GM13976 (cell line): ENCODE measurements at regions not wholly inside any gene's neighbourhood (a gene's known extent, or its start where the extent isn't known, plus 50 kb on each side); places are given as distances from the start of the nearest gene placed in this dataset.

Experiments used
- DNase-seq: peaks from one replicate; pipeline ENCODE4 v3.0.0; 2012; ENCODE audit warnings: low spot score
- in situ Hi-C: fragments of 300-500 bp; cut with MboI; formaldehyde crosslinking; loops from one replicate; pipeline ENCODE4 v1.12.0; 2022; ENCODE audit warnings: low sequenced_read_pairs, mixed read lengths, inconsistent platforms; ENCODE audit not compliant: unreplicated experiment
- TF ChIP-seq, protein P1 (sequence below): IDR thresholded peaks from 2 replicates; pipeline ENCODE4 v1.5.1; 2012; ENCODE audit warnings: borderline replicate concordance, mild to moderate bottlenecking; ENCODE audit not compliant: insufficient read depth; ENCODE audit errors: extremely low read depth, missing control alignments, control extremely low read depth

DNA sequence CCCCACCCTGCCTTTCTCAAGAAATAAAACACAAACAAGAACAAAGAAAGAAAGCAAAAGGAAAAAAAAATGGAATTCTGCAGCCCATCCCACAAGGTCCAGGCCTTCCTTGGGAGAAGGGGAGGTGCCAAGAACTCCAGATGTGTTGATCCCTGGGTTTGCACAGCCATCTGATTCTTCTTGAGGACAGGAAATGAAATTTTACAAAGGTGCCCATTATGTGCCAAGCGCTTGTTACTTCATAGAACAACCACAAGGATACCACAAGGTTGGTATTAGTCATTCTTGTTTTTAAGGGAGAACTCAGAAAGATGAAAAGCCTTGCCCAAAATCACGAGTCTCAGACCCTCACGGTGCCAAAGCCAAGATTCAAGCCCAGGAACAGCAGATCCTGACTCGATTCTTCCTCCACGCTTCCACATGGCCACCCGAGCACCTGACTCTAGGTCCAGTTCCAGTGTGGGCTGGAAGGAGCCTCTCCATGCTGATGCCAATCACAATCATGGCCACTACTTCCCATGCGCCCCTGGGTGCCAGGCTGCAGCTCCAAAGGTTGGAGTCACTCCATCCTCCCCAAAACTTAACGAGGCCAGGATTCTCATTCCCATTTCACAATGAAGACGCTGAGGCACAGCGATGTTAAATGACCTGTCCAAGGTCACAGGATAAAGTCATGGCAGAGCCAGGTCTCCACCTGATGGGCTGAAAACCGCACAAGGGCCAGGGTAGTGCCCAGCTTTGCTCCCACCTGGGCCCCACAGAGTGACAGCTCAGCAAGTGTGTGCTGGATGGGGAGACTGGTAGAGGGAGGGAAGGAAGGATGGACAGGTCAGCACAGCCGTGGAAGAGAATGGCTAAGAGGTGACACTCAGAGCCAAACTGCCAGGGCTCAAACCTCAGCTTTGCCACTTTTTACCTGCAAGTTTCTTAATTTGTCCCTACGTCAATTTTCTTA lies 66.7 kb upstream of the TOP1 start:
- TF ChIP-seq, protein P1, sequence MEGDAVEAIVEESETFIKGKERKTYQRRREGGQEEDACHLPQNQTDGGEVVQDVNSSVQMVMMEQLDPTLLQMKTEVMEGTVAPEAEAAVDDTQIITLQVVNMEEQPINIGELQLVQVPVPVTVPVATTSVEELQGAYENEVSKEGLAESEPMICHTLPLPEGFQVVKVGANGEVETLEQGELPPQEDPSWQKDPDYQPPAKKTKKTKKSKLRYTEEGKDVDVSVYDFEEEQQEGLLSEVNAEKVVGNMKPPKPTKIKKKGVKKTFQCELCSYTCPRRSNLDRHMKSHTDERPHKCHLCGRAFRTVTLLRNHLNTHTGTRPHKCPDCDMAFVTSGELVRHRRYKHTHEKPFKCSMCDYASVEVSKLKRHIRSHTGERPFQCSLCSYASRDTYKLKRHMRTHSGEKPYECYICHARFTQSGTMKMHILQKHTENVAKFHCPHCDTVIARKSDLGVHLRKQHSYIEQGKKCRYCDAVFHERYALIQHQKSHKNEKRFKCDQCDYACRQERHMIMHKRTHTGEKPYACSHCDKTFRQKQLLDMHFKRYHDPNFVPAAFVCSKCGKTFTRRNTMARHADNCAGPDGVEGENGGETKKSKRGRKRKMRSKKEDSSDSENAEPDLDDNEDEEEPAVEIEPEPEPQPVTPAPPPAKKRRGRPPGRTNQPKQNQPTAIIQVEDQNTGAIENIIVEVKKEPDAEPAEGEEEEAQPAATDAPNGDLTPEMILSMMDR = no peak
- in situ Hi-C loops = no loop called here
- DNase-seq = no peak

DNA sequence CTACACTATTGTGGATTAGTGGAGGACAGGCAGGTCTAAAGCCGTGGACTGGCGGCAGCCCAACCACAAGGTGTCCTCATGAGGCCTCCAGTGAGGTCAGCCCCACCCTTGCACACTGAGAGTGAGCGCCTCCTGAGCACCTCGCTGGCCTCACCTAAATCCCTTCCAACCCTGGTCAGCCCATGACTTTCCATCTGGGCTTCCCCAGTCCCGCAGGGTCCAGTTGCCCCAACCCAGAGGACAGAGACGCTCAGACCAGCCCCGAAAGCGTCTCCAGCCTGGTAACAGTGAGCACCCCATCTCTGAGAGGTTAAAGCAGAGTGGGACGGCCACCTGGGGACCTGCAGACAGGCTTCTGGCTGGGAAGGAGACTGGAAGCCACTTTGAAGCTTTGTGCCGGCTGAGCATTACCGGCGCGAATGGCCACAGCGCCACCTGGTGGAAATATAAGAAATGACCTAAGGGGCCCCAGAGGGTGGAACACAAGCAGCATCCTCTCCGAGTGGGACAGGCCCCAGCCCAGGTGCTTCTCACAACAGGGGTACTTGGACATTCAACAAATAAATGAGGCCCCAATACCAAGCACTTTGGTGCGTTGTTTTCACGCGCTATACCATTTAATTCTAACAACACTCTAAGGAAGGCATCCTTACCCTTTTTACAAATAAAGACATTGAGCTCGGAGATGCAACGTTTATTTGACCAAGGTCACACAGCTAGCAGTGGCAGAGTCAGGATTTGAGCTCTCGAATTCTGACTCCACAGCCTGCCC lies 65.7 kb upstream of the TOP1 start:
- TF ChIP-seq, protein P1 = peak; percentile 76
- DNase-seq = peak; percentile 84
- in situ Hi-C loops = no loop called here

DNA sequence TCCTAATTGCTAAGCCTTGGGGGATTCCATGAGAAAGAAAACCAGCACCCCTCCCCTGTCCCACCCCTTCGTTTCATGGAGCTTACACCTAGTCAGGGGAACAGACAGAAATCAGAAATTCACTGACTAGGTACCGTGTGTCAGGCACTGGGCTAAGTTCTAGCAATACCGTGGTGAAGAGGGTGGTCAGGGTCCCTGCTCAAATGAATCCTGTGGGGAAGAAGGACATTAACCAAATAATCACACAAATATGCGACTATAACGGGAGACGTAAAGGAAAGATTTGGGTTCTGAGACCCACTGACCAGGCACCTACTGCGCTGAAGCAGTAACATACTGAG lies 65.1 kb upstream of the TOP1 start:
- no peak for DNase-seq
- in situ Hi-C loops = no loop called here
- TF ChIP-seq, protein P1 = no peak

DNA sequence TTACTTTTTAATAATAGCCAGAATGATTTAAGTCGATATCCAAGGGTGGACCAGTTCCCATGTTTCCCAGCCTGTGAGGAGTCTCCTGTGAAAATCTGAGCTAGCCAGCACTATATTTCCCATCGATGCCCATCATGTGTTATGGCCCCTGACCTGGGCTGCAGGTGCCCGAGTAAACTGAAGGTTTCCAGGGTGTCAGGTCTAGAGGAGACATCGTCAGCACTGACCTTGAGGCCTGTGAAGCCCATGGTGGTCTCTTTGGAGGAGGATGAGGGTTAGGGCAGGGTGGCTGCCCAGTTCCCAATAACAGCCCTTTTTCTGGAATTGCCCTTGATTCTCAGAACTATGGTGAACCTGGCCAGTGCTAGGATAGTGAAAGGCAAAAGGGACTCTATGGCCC lies 63.0 kb upstream of the TOP1 start:
- TF ChIP-seq, protein P1 = no peak
- in situ Hi-C loops = no loop called here
- DNase-seq = no peak

DNA sequence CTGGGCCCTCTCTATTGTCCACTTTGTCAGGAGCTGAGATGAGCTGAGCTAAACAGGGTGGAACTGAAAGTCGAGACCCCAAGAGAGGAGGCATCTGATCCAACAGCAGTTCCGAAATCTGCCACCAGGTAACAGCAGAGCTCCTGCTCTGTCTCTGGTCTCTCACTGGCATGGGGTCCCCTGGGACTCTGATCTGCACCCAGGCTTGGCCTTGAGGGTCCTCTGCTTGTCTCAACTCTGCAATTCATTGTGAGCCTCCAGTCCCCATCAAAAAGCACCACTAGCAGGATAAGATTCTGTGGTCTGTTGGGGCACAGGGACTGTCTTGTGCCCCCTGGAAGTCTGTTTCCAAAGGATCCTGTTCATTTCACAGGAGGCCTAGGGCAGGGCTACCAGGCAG lies 62.5 kb upstream of the TOP1 start:
- TF ChIP-seq, protein P1 = no peak
- in situ Hi-C loops = no loop called here
- DNase-seq = no peak

DNA sequence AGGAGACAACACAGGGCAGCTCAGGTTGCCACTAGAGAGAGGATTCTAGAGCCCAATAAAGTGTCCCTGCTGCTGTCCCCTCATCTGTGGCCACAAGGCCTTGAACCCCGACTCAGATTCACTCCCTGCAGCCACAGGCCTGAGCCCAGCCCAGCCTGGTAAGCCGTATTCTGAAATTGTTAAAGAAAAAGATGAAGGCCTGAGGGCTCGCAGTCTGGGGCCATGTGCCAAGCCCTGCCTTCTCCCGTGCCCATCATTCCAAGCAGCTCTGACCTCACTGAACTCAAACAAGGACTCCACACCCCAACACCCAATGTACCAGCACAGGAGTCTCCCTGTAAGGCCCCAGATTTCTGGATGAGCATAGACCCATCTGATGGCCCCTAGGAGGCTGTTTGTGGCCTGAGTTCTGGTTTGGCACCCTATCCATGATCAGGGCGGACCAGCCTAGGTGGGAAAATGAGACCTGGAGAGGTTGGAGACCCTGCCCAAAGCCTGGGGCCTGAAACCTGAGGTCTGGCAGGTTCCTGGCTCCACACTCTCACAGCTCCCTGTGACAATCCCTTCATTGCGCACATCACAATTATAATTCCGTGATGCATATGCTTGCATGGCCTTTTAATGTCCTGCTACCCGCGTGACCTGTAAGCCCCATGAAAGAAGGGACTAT lies 62.0 kb upstream of the TOP1 start:
- TF ChIP-seq, protein P1 = no peak
- in situ Hi-C loops = no loop called here
- no peak for DNase-seq
